MCF 10A (cell line): ENCODE measurements at regions not wholly inside any gene's neighbourhood (a gene's known extent, or its start where the extent isn't known, plus 50 kb on each side); places are given as distances from the start of the nearest gene placed in this dataset.

ENCODE experiments used
- BruUV-seq: library from RNA; stranded (reverse); fragments of 400-500 nt; replicated peaks from 2 replicates; lab custom pipeline; 2021; lab: Mats Ljungman, UMichigan
- CTCF ChIA-PET: fragments of 300-600 bp; sonication (Branson Sonifier 250); formaldehyde crosslinking; extraction: SDS; loops from one replicate; lab custom pipeline; 2021; ENCODE audit warnings: antibody characterized with exemption, inconsistent platforms; lab: Yijun Ruan, JAX
- POLR2A ChIA-PET: fragments of 300-600, 350-650 bp; sonication (Branson Sonifier 250); formaldehyde crosslinking; extraction: SDS; loops from one replicate; lab custom pipeline; 2020; ENCODE audit warnings: antibody characterized with exemption, inconsistent platforms; lab: Yijun Ruan, JAX
- DNase-seq: peaks from one replicate; pipeline ENCODE4 v3.0.0-alpha.2; 2018; ENCODE audit not compliant: unreplicated experiment
- H3K27ac Mint-ChIP-seq: one replicate; pipeline ENCODE4 v1.8.0; 2022; ENCODE audit warnings: mild to moderate bottlenecking, low read depth, mixed read lengths; ENCODE audit not compliant: unreplicated experiment
- H3K27me3 Mint-ChIP-seq: one replicate; pipeline ENCODE4 v1.8.0; 2022; ENCODE audit warnings: mixed read lengths; ENCODE audit not compliant: insufficient read depth, unreplicated experiment
- H3K36me3 Mint-ChIP-seq: one replicate; pipeline ENCODE4 v1.8.0; 2022; ENCODE audit warnings: mild to moderate bottlenecking, moderate library complexity, mixed read lengths; ENCODE audit not compliant: insufficient read depth, unreplicated experiment
- H3K4me1 Mint-ChIP-seq: one replicate; pipeline ENCODE4 v1.8.0; 2022; ENCODE audit warnings: mixed read lengths; ENCODE audit not compliant: insufficient read depth, unreplicated experiment
- H3K4me3 Mint-ChIP-seq: one replicate; pipeline ENCODE4 v1.8.0; 2022; ENCODE audit warnings: mild to moderate bottlenecking, moderate library complexity, mixed read lengths; ENCODE audit not compliant: unreplicated experiment
- H3K9me3 Mint-ChIP-seq: one replicate; pipeline ENCODE4 v1.8.0; 2022; ENCODE audit warnings: mixed read lengths; ENCODE audit not compliant: unreplicated experiment
- CTCF ChIP-seq: fragments of 200-600 bp; IDR thresholded peaks from one replicate; pipeline ENCODE4 v1.8.0; 2022; ENCODE audit warnings: antibody characterized with exemption, mild to moderate bottlenecking; ENCODE audit not compliant: unreplicated experiment
- intact Hi-C: fragments of 100-400 bp; cut with micrococcal nuclease; formaldehyde crosslinking; loops from 2 replicates; pipeline ENCODE4 v1.14.1; 2022

DNA sequence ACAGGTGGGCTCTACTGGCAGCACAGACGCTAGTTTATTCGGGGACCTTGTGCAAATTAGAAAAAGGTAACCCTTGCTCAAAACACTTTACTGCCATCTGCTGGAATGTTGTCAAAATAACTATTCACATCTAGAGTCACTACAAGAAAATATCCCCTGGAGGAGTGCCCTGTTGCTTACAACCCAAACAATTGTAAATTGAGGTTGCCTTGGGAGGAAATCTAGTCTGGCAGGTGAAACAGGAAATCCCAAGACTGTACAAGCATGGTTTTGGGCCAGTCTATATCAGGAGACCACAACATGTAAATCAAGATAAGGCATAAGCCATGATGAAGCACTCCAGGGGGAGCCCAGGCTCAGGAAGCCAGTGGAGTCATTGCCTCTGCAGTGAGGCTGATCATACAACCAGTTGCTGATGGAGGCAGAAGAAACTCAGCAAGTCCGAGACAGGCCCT, 136.8 kb upstream of the ACP3 start:
- Mint-ChIP-seq H3K4me1 (no peaks in the 10 kb centered on the region), H3K4me3 (no peak overlapping the region), H3K36me3 (no peaks in the 10 kb centered on the region), H3K27me3 (no peaks in the 10 kb centered on the region), H3K9me3 (no peaks in the 10 kb centered on the region), H3K27ac (no peak overlapping the region)
- ChIA-PET CTCF (interaction anchor here (0.7 to 18.0 kb wide), 35 partner anchors 10 to 1157 kb away, joined by 3 to 447 read pairs (median 5); partner anchors contain the start of gene CPNE4), POLR2A (no interaction called here)
- BruUV-seq: no TSS peak
- intact Hi-C loops: loop anchor here (1.0 to 10.0 kb wide), 4 partner anchors 142 to 1148 kb away; no protein-coding TSS in a partner anchor
- TF ChIP-seq CTCF: peak; percentile 54
- DNase-seq: peak; percentile 72

- TF ChIP-seq CTCF: no peak
- no peaks in the 10 kb centered on the region for H3K4me1 Mint-ChIP-seq
Measured at GRCh38 chr3:132183811-132184210, 133.4 kb upstream of the ACP3 start.

GRCh38 chr3:132187746-132188145, 129.5 kb upstream of the ACP3 start:
- CTCF ChIA-PET: interaction anchor here (1.1 to 18.0 kb wide), 4 partner anchors 8 to 392 kb away, joined by 4 to 447 read pairs (median 8); partner anchors contain the start of gene CPNE4
- no peak for TF ChIP-seq CTCF

More at GRCh38 chr3:132183811-132184210, 133.4 kb upstream of the ACP3 start:
- no TSS peak for BruUV-seq
- CTCF ChIA-PET: interaction anchor here (0.5 to 18.0 kb wide), 11 partner anchors 7 to 389 kb away, joined by 3 to 447 read pairs (median 7); partner anchors contain the start of gene CPNE4
- intact Hi-C loops: loop anchor here (5.0 to 10.0 kb wide), 2 partner anchors 389 to 1152 kb away; no protein-coding TSS in a partner anchor
- no peaks in the 10 kb centered on the region for H3K9me3 Mint-ChIP-seq
- POLR2A ChIA-PET: interaction anchor here (0.5 to 1.0 kb wide), 4 partner anchors 12 to 1297 kb away, joined by 3 to 4 read pairs (median 3); no protein-coding TSS in a partner anchor
- H3K36me3 Mint-ChIP-seq: no peaks in the 10 kb centered on the region
- peaks cover 1% of the 10 kb centered on the region for H3K27me3 Mint-ChIP-seq
- no peak overlapping the region for H3K4me3 Mint-ChIP-seq
- no peak overlapping the region for H3K27ac Mint-ChIP-seq
- no peak for DNase-seq

DNA sequence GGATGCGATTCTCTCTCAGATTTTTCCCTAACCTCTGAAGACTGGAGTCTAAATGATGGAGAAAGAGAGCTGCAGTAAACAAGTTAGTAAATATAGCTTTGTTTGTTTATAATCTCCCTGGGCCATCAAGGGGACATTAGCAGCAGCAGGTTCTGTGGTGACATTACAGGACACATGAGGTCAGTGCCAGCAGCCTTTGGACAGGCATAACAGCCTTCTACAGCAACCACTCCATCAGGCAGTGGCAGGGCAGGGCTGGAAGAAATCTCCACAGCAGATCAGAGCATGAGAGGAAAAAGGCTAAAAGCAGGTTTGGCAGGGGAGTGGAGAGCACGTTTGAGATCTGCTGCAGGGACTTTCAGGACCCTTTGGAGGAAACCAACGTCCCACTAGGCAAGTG, 127.6 kb upstream of the ACP3 start:
- intact Hi-C loops: loop anchor here (10.0 kb wide), 1 partner anchor 395 kb away; no protein-coding TSS in a partner anchor

More at GRCh38 chr3:132187746-132188145, 129.5 kb upstream of the ACP3 start:
- no peaks in the 10 kb centered on the region for H3K9me3 Mint-ChIP-seq
- no peaks in the 10 kb centered on the region for H3K4me1 Mint-ChIP-seq
- no TSS peak for BruUV-seq
- H3K27ac Mint-ChIP-seq: no peak overlapping the region
- no peak overlapping the region for H3K4me3 Mint-ChIP-seq
- no peak for DNase-seq
- POLR2A ChIA-PET: no interaction called here
- no peaks in the 10 kb centered on the region for H3K36me3 Mint-ChIP-seq
- intact Hi-C loops: loop anchor here (10.0 kb wide), 1 partner anchor 393 kb away; no protein-coding TSS in a partner anchor
- peaks cover 14% of the 10 kb centered on the region for H3K27me3 Mint-ChIP-seq

More for the DNA sequence above, 127.6 kb upstream of the ACP3 start:
- H3K9me3 Mint-ChIP-seq: no peaks in the 10 kb centered on the region
- no peaks in the 10 kb centered on the region for H3K36me3 Mint-ChIP-seq
- no TSS peak for BruUV-seq
- no peaks in the 10 kb centered on the region for H3K4me1 Mint-ChIP-seq
- H3K27ac Mint-ChIP-seq: no peak overlapping the region
- no peak overlapping the region for H3K4me3 Mint-ChIP-seq
- peaks cover 14% of the 10 kb centered on the region for H3K27me3 Mint-ChIP-seq
- TF ChIP-seq CTCF: no peak
- CTCF ChIA-PET: interaction anchor here (2.4 to 3.2 kb wide), 3 partner anchors 7 to 151 kb away, joined by 9 to 24 read pairs (median 18); no protein-coding TSS in a partner anchor
- POLR2A ChIA-PET: no interaction called here
- DNase-seq: no peak
